ENCODE measurements at regions not wholly inside any gene's neighbourhood (a gene's known extent, or its start where the extent isn't known, plus 50 kb on each side); places are given as distances from the start of the nearest gene placed in this dataset.

DNA sequence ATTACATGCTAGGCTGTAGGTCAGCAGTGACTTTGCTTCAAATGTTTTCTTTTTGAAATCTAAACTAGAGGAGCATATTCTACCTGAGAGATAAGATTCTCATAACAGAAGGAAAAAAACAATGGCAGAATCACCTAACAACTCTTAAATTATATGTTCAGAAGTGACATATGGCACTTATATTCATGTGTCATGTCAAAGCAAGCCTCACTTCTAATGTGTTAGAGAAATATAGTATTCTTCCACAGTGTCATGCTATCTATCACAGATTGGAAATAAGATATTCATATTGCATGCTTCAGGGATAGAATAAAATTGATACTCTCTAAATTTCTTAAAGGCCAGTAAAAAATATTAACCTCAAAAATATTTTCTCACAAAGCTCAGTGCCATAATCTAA is 874.6 kb upstream of the PRMT6 start:
- no peak for FAIRE-seq

GRCh38 chr1:106185089-106185488 is 871.4 kb upstream of the PRMT6 start:
- no peak for FAIRE-seq

GRCh38 chr1:106189780-106190179 is 866.7 kb upstream of the PRMT6 start:
- FAIRE-seq = no peak

DNA sequence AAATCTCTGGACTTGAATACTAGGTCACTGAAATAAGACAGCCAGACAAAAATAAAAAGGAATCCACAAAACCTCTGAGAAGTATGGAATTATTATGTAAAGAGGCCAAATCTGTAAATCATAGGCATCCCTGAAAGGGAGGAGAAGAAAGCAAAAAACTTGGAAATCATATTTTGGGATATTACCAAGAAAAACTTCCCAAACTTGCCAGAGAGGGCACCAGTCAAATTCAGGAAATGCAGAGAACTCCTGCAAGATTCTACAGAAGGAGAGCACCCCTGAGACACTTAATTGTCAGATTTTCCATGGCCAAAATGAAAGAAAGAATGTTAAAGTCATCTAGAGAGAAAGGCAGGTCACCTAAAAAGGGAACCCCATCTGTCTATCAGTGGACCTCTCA is 862.3 kb upstream of the PRMT6 start:
- no peak for FAIRE-seq

- FAIRE-seq = no peak
These were observed 855.8 kb upstream of the PRMT6 start for GRCh38 chr1:106200711-106201110.

DNA sequence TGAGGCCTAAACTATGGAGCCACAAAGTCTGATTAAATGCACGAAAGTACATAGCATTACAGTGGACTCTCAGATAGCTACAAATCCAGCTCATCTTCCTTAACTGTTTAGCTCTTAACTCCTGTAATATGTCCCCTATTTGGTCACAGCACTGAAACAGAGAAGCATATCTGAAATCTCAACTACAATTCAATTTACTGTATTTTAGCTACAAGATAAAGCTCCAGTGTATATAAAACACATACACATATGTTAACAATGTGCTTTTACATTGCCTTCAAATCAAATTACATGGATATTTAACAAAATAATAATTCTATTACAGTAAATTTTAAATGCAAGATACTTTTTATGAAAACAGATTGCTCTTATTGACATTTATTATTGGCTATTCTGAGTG is 849.3 kb upstream of the PRMT6 start:
- no peak for FAIRE-seq

DNA sequence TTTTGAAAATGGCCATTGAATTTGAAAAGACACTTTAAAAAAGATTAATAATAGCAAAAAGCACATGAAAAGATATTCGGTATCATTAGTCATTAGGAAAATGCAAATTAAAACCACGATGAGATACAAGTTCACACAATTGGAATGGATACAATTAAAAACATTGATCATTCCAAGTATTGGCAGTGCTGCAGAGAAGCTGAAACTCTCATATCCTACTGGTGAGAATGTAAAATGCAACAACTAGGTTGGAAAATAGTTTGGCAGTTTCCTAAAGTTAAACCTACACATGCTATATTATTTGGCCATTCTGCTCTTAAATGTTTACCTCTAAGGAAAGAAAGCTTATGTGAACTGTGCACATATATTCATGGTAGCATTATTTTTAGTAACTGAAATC is 838.7 kb upstream of the PRMT6 start:
- no peak for FAIRE-seq

DNA sequence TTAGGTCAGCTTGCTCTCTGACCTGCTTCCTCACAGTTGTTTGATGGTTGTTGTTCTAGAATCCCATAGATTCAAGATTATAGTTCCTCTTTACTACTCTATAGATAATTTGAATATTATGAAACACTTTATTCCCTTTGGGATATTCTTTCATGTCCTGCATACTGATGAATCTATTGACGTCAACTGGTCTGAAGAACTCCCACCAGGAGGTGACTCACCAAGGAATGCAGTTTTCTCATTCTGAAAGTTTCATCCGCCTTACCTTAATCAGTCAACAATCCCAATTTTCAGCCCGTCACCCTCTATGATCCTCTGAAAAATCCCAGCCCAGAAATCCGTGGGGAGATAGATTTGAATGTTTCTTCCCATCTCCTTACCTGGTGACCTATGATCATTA is 834.1 kb upstream of the PRMT6 start:
- no peak for FAIRE-seq

DNA sequence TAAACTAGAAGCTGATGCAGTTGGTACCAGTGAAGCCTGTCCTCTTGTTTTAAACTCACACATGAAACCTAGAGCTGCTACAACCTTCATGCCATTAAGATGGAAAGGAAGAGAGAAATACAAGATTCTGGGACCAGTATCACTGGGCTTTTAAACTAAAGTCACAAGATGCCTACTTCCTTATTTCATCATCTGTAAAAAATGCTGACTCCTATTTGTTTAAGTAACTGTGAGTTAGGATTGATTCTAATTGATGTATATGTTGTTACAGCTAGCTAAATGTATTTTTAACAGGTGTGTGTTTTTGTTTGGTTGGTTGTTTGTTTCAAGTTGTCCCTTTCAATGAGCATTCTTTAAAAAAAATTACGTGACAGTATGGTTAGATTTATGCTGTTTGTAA is 833.3 kb upstream of the PRMT6 start:
- no peak for FAIRE-seq

DNA sequence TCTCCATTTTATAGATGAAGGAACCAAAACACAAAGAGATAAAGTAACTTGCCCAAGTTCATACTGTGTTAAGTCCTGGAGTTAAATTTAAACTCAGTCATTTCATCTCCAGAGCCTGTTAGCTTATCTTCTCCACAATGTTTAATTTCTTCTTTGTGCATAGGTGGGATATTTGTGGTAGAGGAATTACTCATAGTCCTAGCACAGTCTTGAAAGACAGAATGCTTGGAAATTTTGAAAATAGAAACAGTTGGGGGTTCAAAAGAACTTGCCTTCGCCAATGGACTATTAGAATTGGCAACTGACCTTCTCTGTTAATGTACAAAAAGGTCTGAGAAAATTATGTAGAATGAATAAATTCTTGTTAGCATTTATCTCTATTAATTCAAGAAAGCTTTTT is 832.0 kb upstream of the PRMT6 start:
- no peak for FAIRE-seq

DNA sequence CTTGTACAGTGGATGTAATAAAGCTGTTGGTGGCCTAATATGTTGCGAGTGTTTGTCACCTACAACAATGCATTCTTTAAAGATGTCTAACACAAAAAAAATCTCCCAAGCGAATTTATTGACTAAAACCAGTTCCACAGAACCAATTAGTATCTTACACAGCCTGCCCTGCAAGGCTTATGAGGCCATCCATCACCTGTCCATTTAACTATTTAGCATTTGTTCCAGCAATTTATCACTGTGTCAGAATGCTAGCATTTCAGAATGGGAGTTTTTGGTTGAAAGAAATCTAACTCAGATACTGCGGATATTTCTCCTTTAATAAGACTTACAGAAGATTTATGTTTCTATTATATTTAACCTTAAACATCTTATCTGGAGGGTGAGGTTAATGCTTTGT is 831.1 kb upstream of the PRMT6 start:
- FAIRE-seq = no peak

DNA sequence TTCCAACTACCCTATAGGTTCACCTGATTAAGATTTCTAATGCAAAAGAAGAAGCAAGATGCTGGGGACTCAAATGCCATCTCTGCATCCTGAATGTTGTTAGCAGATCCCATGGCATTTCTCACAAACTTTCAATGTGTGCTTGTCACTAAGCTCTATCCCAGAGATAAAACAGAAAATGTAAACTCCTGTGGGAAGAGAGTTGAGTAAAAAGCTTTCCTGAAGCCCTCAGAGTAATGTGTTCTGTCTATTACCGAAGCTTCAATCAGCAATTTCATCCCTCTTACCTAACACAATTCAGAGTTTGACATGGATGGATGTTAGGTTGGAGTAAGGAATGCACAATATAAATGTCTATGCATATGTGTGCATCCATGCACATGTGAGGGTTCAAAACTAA is 829.9 kb upstream of the PRMT6 start:
- FAIRE-seq = no peak

GRCh38 chr1:106232128-106232527 is 824.3 kb upstream of the PRMT6 start:
- FAIRE-seq = no peak

DNA sequence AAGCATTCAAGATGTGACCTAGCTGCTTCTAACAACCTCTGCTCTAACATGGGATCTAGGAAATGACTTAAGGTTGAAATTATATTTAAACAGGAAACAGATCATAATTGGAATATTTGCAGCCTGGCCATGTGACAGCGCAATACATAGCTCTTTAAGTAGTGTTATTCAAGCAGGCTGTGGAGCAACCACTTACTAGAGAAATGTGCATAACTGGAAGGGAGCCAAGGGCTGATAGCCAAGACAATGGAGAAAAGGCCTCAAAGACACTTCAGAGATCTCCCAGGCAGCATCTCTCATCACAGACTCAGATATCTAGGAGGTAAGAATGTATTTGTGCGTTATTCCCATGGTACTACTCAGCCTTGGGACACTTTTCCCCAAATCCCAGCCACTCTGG is 823.0 kb upstream of the PRMT6 start:
- FAIRE-seq = no peak

DNA sequence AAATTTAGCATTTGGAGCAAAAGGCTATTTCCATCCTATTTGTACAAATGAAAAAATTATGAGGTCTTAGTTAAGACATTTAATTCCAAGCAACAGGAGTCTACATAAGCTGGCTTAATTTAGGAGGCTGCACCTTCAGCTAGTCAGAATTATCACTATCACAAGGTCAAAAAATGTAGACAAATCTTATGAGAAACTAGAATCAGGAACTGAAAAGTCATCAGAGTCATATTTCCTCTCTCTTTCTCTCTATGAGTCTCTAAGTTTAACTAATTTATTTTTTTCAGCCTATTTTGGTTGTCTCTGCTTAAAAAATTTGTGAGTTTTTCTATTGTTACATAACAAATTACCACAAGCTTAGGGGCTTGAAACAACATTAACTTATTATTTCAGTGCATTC is 807.1 kb upstream of the PRMT6 start:
- FAIRE-seq = no peak

DNA sequence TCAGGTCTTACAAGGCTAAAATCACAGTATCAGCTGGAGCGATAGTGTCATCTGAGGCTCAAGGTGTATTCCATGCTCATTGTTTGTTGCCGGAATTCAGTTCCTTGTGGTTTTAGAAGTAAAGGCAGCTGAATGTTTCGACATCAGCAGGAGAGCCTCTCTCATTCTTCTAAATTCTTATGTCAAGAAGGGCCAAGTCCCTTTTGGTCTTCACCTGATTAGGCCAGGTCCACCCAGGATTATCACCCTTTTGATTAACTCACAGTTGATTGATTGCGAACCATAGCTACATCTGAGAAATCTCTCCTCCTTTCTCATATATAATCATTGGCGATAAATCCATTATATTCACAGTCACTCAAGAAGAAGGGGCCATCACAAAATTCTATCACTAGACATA is 806.7 kb upstream of the PRMT6 start:
- FAIRE-seq = no peak

- FAIRE-seq = no peak
These were observed 801.7 kb upstream of the PRMT6 start for GRCh38 chr1:106254748-106255147.

DNA sequence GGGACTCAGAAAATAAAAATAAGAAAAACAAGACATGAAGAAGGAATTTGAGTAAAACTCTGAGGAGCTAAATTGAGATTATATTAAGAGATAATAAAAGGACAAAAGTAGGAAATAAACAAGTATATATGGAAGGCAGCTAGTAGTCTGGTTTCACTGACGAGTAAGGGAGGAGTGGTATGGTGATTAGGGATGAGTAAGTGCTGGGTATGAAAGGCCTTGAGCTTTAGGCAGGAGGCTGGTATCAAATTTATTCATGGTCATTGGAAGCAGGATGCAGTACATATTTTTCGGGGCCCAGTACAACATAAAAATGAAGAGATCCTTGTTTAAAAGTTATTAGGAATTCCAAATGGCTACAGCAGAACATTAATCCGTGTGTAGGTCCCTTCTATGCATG is 789.7 kb upstream of the PRMT6 start:
- no peak for FAIRE-seq

GRCh38 chr1:106268070-106268469 is 788.4 kb upstream of the PRMT6 start:
- no peak for FAIRE-seq

GRCh38 chr1:106276871-106277270 is 779.6 kb upstream of the PRMT6 start:
- FAIRE-seq = no peak

DNA sequence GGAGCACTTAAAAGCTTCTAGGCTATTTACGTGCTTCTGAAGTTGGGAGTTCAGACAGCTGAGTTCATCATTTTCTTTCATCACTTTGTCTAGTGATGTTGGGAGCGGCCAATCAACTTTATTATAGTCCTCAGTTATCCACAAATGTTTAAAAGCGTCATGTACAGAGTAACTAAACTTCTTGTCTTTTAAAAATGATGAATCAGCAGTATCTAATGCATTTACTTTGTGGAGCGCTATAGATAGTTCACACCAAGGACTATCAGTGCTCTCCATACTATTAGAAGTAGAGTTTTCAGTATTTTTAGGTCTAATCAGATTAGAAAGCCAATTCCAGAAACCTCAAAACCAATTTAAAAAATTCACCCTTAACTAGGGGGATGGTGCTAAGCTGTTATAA is 778.7 kb upstream of the PRMT6 start:
- FAIRE-seq = no peak

- no peak for FAIRE-seq
These were observed 777.8 kb upstream of the PRMT6 start for GRCh38 chr1:106278716-106279115.

DNA sequence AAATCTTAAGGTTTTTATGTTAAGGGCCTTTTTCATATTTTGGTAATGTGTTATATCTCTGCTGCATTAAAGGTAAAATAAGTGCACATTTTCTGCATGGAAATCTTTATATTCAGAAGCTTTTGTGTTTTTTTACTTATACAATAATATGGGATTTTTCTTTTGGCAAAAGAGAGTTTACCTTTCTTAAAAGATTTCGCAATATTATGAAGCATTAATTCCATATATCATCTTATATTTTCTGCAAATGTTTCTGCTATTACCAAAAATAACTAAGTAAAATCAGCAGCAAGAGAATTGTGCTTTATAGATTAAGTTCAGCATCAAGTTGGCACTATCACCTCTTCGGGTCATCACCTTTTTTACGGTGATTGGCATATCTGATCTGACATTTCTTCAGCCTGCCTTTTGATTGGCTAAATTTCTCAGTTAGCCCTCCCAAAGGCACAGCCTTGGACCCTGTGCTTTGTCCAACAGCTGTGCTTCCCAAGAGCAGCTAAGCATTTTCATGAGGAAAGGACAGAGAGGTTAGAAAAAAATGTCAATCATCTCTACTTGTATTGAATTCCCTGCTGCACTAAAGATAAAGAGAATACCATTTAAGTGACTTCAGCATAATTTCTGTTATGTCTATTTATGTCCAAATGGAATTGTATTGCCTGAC is 767.1 kb upstream of the PRMT6 start:
- FAIRE-seq = no peak

DNA sequence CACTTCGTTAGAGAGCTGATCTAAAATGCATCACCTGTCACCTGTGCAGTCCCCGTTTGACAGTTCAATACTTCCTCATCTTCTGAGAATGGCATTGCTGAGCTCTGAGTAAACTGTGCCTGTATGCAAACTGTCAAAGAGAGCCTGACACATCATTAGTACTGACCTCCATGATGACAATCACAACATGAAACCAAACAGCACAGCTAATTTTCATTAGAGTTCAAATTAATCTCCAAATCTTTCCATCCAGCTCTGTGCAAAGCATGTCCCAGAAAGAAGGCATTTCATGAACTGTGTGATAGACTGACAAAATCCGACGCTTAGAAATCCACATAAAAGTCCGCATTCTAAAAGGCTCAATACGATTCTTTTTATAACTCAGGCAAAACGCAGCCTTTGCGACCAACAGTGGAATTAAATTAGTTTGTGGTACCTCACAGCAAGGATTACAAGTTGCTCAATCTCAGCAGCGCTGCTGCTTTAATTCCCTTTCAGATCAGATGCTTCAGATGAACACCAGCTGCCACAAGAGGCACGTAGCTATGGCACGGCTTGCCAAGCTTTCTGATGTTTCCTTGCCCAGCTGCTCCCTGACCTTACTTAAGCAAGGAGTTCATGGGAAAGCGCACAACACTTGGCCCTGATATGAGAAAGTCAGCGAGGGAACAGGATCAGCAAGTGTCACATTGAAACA is 765.5 kb upstream of the PRMT6 start:
- FAIRE-seq = no peak

- FAIRE-seq = no peak
These were observed 764.3 kb upstream of the PRMT6 start for GRCh38 chr1:106292130-106292529.
